Lung (tissue), 11 donors: ENCODE measurements at regions not wholly inside any gene's neighbourhood (a gene's known extent, or its start where the extent isn't known, plus 50 kb on each side); places are given as distances from the start of the nearest gene placed in this dataset.
"Not testable (repeated sequence)": the region's sequence is repeated elsewhere in the genome, so short reads cannot be mapped to it uniquely, and the experiment has no call there.

Experiments
- ATAC-seq: fragments of 200-7000 bp; cut with Tn5 transposase; one replicate; pipeline ENCODE4 v1.9.1; 2020; ENCODE audit warnings: moderate number of reproducible peaks; ENCODE audit not compliant: insufficient read depth, low FRiP score
- DNase-seq, 3 donors: peaks; one replicate each; pipeline ENCODE4 v3.0.0-alpha.2; 2013 to 2017
- H3K27ac ChIP-seq, 2 donors: one replicate each; pipeline ENCODE4 v1.5.1; 2013; ENCODE audit warnings: mild to moderate bottlenecking in 2 of 2, moderate library complexity in 2 of 2, control low read depth in 1 of 2, inconsistent platforms in 1 of 2, low read depth in 1 of 2, low read length in 1 of 2
- H3K27me3 ChIP-seq, 3 donors: one replicate each; pipeline ENCODE4 v1.5.1; 2013; ENCODE audit warnings: low read length in 2 of 3; ENCODE audit not compliant: control insufficient read depth in 3 of 3, insufficient read depth in 3 of 3
- H3K36me3 ChIP-seq, 4 donors: one replicate each; pipeline ENCODE4 v1.5.1; 2013; ENCODE audit warnings: low read length in 4 of 4, mild to moderate bottlenecking in 1 of 4, moderate library complexity in 1 of 4; ENCODE audit not compliant: control insufficient read depth in 4 of 4, insufficient read depth in 4 of 4
- H3K4me1 ChIP-seq, 5 donors: one replicate each; pipeline ENCODE4 v1.5.1; 2013; ENCODE audit warnings: low read length in 5 of 5, mild to moderate bottlenecking in 2 of 5, moderate library complexity in 1 of 5; ENCODE audit not compliant: control insufficient read depth in 5 of 5, insufficient read depth in 5 of 5
- H3K4me3 ChIP-seq: one replicate; pipeline ENCODE4 v1.5.1; 2013; ENCODE audit warnings: mild to moderate bottlenecking, control low read depth, moderate library complexity
- H3K9ac ChIP-seq, 2 donors: one replicate each; pipeline ENCODE4 v1.5.1; 2013; ENCODE audit warnings: low read length in 2 of 2, control low read depth in 1 of 2; ENCODE audit not compliant: insufficient read depth in 1 of 2
- H3K9me3 ChIP-seq, 4 donors: one replicate each; pipeline ENCODE4 v1.5.1; 2013; ENCODE audit warnings: low read length in 3 of 4, mild to moderate bottlenecking in 1 of 4, moderate library complexity in 1 of 4; ENCODE audit not compliant: control insufficient read depth in 4 of 4, insufficient read depth in 3 of 4
- WGBS, 2 donors: extraction: QIAGEN DNeasy Blood & Tissue Kit; methylation state at CpG; one replicate each; pipeline ENCODE4 v1.1.7; 2013; 5-methylcytosine and 5-hydroxymethylcytosine counted together
- TF ChIP-seq, protein P1 (sequence below): IDR thresholded peaks from 2 replicates; pipeline ENCODE4 v1.5.1; 2012; ENCODE audit warnings: mild to moderate bottlenecking; ENCODE audit errors: control extremely low read depth, extremely low read depth
- donor health status: control.
- donor health status: control.
- donor health status: Bipolar disorder and iron deficiency.
- donor health status: healthy.
- donor health status: DM: yes; HTN: yes; CAD: no.

DNA sequence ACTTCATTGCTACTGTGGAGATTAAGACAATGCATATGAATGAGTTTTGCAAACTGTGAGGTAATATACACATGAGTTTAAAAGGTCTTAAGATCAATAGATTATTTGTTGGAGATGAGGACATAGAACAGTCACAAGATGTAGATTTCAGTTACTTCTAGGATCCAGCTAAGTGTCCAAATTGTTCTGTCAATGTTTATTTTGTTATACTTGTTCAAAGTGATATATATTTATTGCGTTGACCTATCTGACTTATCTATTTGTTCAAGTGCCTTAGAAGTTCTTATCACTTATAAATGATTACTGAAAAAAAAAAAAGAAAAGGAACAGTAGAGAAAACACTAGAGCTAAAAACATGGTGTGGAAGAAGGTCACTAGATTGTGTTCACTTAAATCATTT lies 75.6 kb upstream of the GRIN3A start:
- Histone ChIP-seq H3K4me1 (no peaks in the 10 kb centered on the region), H3K27me3 (no peaks in the 10 kb centered on the region), H3K4me3 (no peak overlapping the region), H3K9ac (no peak overlapping the region), H3K36me3 (no peaks in the 10 kb centered on the region), H3K27ac (no peak overlapping the region), H3K9me3 (peaks cover 0 to 3% (median 0%) of the 10 kb centered on the region in 4 donors)
- TF ChIP-seq, protein P1, sequence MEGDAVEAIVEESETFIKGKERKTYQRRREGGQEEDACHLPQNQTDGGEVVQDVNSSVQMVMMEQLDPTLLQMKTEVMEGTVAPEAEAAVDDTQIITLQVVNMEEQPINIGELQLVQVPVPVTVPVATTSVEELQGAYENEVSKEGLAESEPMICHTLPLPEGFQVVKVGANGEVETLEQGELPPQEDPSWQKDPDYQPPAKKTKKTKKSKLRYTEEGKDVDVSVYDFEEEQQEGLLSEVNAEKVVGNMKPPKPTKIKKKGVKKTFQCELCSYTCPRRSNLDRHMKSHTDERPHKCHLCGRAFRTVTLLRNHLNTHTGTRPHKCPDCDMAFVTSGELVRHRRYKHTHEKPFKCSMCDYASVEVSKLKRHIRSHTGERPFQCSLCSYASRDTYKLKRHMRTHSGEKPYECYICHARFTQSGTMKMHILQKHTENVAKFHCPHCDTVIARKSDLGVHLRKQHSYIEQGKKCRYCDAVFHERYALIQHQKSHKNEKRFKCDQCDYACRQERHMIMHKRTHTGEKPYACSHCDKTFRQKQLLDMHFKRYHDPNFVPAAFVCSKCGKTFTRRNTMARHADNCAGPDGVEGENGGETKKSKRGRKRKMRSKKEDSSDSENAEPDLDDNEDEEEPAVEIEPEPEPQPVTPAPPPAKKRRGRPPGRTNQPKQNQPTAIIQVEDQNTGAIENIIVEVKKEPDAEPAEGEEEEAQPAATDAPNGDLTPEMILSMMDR: no peak
- no peak for DNase-seq
- WGBS, 2 donors: 38 to 89% methylated on average over 1 of the region's 1 CpG
- no peak for ATAC-seq

DNA sequence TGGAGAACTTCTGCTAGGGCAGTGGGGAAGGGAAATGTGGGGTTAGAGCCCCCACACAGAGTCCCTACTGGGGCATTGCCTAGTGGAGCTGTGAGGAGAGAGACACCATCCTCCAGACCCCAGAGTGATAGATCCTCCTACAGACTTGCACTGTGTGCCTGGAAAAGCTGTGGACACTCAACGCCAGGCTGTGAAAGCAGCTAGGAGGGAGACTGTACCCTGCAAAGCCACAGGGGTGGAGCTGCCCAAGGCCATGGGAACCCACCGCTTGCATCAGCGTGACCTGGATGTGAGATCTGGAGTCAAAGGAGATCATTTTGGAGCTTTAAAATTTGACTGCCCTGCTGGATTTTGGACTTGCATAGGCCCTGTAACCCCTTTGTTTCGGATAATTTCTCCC lies 69.4 kb upstream of the GRIN3A start:
- not testable (repeated sequence) for H3K36me3 ChIP-seq, H3K4me3 ChIP-seq, H3K9ac ChIP-seq, H3K9me3 ChIP-seq, H3K27ac ChIP-seq, ATAC-seq, H3K4me1 ChIP-seq, DNase-seq, H3K27me3 ChIP-seq
- WGBS, 2 donors: 92 to 94% methylated on average over 4 of the region's 4 CpGs

DNA sequence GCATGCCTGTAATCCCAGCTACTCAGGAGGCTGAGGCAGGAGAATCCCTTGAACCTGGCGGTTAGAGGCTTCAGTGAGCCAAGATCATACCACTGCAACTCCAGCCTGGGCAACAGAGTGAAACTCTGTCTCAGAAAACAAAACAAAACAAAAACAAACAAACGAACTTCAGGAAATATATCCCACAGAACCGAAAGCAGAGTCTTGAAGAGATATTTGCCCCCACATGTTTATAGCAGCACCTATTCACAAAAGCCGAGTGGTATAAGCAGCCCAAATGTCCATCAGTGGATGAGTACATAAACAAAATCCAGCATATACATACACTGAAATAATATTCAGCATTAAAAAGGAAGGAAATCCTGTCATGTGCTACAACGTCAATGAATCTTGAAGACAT lies 57.6 kb upstream of the GRIN3A start:
- Histone ChIP-seq H3K36me3 (no peaks in the 10 kb centered on the region), H3K27me3 (peaks cover 0 to 2% (median 0%) of the 10 kb centered on the region in 3 donors), H3K4me3 (no peak overlapping the region), H3K9ac (no peak overlapping the region), H3K27ac (no peak overlapping the region), H3K4me1 (no peaks in the 10 kb centered on the region), H3K9me3 (no peaks in the 10 kb centered on the region)
- WGBS, 2 donors: 67 to 70% methylated on average over 5 of the region's 5 CpGs
- ATAC-seq (no peak), DNase-seq (no peak)
- TF ChIP-seq, protein P1: no peak

DNA sequence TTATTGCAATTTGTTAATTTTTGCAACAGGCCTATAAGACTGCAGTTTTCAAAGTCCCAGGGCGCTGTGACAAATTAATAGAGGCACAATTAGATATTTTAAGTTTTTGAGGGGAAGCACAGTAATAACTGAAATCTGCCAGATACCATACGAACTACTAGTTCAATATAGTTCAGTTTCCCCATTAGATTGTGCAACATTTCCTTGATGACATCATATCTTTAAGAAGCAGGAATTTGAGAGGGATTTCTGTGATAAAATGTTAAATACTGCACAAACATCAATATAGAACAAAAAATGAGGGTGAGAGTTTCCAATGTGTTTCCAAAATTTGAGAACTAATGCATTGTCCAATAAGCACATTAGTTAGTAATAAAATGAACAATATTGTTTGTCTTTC lies 56.7 kb upstream of the GRIN3A start:
- Histone ChIP-seq H3K9me3 (no peaks in the 10 kb centered on the region), H3K27me3 (no peaks in the 10 kb centered on the region), H3K4me3 (no peak overlapping the region), H3K36me3 (no peaks in the 10 kb centered on the region), H3K9ac (no peak overlapping the region), H3K27ac (no peak overlapping the region), H3K4me1 (no peaks in the 10 kb centered on the region)
- WGBS, 2 donors: 57 to 61% methylated on average over 2 of the region's 2 CpGs
- peak in 1 of 3 donors; percentile 8 for DNase-seq
- TF ChIP-seq, protein P1: no peak
- ATAC-seq: no peak
